HG03196 (cell line): ENCODE measurements at regions not wholly inside any gene's neighbourhood (a gene's known extent, or its start where the extent isn't known, plus 50 kb on each side); places are given as distances from the start of the nearest gene placed in this dataset.

Experiments
- ATAC-seq: cut with Tn5 transposase; IDR thresholded peaks from one replicate; pipeline ENCODE4 v1.9.1; 2021; ENCODE audit not compliant: unreplicated experiment

DNA sequence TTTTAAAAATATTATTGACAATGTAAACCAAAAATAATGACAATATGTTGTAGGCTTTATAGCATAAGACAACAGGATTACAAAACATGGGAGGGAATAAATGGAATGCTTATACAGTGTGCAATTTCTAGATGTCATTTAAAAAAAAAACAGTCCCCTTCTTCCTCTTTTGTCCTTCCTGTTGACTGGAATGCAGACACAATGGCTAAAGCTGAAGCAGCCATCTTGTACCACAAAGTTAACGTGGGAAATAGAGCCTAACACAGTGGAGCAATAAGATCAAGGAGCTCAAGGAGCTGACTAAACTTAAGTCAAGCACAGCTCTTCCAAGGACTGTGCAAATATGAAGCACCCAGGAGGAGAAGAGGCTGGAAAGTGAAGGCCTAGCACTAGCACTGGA lies 208.1 kb downstream of the ARHGAP12 start:
- no peak for ATAC-seq

DNA sequence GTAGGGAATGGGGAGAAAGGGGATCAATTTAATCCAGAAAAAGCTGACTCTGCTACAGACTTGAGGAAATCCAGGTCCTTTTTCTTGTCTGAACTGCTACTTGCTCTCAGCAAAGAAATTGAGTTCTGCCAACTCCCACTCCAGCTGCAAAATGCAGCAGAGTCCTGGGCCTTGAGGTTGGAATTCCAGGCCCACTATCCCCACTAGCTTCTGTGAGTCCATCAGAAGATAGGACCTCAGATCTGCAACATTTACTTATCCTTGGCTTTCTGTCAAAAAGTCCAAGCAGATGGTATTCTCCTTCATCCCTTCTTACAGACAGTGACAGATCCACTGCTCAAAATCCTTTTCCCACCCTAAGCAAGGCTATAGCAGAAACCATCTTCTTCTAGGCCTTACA lies 219.2 kb downstream of the ARHGAP12 start:
- ATAC-seq: no peak

DNA sequence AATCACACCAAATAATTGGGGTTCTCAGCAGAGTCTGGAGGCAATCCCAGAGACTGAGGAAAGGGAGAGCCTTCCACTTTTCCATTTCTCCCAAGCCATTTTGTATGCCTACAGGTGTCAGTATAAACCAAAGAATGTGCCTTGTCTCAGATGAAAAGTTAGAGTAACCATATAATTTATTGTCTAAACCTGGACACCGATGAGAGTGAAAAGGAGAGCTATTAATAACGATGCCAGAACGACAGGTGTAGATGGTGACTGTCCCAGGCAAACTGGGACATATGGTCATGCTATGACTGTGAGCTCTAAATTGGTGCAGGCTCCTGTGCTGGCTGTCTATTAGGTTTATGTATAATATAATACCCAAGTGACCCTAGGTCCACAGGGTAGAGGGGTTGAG lies 219.6 kb downstream of the ARHGAP12 start:
- ATAC-seq: no peak

- no peak for ATAC-seq
Observed at GRCh38 chr10:31708474-31708873, 220.2 kb downstream of the ARHGAP12 start.

DNA sequence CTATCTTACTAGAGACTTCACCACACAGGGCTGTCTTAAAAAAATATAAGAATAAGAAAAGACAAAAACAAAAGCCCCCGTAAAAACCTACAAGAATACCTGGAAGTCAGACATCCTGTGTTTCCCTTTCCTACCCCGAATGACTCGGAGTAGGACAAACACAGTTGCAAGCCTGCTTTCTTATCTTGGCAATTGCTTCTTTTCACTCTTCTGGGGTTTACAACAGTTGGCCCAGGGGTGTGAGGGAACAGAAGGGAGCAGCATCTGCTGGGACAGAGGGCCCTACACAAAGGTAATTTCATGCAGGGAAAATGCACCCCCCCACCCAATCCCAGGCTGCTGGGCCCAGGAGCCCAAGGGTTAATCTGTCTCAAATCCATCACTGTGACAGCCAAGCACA lies 220.6 kb downstream of the ARHGAP12 start:
- ATAC-seq: no peak

- ATAC-seq: peak; percentile 83
Observed at GRCh38 chr10:31707093-31708039, 221.3 kb downstream of the ARHGAP12 start.

DNA sequence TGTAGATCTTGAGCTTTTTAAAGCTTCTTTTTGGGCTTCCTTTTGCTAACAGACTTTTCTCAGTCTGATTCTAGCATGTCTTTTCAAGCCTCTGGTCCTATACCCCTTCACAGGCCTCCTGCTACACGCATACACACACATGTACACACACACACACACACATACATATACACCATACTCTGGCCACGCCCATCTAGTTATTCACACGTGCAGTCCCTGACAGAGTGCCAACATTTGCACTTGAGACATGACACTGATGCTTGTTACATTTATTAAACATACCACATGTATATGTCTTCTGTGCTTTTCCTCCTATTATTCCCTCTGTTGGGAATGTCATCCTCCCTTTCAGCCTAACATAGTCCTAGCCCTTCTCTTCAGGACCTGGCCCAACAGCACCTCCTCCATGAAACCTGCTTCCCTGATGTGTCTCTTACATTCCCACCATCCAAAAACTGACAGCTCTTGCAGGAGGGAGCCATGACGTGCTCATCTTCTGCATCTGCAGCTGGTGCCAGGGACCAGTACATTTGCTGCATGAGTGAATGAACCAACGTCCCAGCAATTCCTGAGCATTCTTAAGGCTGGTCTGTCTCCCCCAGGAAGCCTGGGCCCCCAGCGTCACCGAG lies 222.1 kb downstream of the ARHGAP12 start:
- no peak for ATAC-seq

- no peak for ATAC-seq
Observed at GRCh38 chr10:31705136-31705535, 223.5 kb downstream of the ARHGAP12 start.

- ATAC-seq: no peak
Observed at GRCh38 chr10:31704195-31704594, 224.4 kb downstream of the ARHGAP12 start.

- no peak for ATAC-seq
Observed at GRCh38 chr10:31702954-31703353, 225.7 kb downstream of the ARHGAP12 start.

DNA sequence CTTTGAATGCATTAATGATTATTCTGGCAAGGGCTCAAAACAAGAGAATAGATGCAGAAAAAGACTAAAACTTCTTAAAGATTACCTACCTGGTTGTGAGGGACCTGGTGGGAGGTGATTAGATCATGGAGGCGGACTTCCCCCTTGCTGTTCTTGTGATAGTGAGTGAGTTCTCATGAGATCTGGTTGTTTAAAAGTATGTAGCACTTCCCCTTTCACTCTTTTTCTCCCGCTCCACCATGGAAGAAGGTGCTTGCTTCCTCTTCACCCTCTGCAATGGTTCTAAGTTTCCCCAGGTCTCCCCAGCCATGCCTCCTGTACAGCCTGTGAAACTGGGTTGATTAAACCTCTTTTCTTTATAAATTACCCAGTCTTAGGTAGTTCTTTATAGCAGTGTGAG lies 226.6 kb downstream of the ARHGAP12 start:
- ATAC-seq: no peak

GRCh38 chr10:31701546-31701945 lies 227.1 kb downstream of the ARHGAP12 start:
- ATAC-seq: no peak

DNA sequence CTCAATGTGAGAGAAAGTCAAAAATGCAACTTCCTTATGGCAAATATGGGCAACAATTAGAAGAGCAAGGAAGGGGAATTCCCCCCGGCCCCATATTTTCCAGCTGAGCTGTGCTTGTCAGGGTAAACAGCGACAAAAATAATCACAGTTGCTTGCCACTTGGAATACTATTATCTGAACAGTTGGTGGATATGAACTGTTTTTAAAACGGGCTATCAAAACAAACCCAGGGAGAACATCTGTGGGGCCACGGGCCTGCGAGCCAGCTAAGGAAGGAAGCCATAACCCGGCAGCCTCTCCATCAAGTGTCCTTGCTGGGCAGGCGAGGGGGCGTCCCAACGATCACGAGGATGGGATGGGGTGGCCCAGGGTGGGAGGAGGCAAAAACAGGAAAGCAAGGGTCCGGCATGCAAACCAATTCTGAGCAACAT lies 228.4 kb downstream of the ARHGAP12 start:
- ATAC-seq: no peak

- ATAC-seq: no peak
Observed at GRCh38 chr10:31698181-31698830, 230.3 kb downstream of the ARHGAP12 start.

GRCh38 chr10:31697271-31698180 lies 231.1 kb downstream of the ARHGAP12 start:
- no peak for ATAC-seq

DNA sequence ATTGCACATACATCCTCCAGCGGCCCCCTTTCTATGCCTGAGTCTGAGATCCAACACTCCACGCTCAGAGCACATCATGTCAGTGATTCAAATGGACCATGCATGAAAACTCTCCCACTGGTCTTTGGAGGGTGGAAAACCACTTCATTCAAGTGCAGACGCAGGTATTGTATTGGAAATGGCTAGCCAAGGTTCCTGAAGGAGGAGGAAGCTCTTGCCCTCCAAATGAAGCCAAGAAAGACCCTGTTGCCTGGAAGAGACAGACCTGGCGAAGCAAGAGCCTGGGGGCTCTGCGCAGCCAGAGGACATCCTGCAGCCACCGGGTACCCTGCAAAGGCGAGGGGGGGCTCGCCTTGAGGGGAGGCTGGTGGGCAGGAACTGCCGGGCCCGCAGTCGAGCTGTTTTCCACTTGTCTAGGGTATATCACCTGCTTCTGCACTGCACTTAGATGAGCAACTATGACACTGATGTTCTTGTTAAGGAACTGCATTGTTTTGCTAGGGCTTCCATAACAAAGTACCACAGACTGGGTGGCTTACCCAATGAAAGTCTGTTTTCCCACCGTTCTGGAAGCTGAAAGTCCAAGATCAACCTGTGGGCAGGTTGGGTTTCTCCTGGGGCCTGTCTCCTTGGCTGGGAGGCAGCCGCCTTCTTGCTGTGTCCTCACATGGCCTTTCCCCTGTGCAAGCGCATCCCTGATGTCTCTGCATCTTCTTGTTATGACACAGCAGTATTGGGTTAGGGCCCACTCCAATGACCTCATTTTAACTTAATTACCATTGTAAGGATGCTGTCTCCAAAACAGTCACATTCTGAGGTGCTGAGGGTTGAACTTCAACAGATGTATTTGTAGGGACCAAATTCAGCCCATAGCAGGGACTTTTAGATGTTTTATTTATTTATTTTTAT lies 233.4 kb downstream of the ARHGAP12 start:
- no peak for ATAC-seq

GRCh38 chr10:31694126-31694685 lies 234.4 kb downstream of the ARHGAP12 start:
- no peak for ATAC-seq

GRCh38 chr10:31693491-31693890 lies 235.1 kb downstream of the ARHGAP12 start:
- no peak for ATAC-seq

GRCh38 chr10:31689233-31689632 lies 239.4 kb downstream of the ARHGAP12 start:
- no peak for ATAC-seq
